Activated CD4-positive, alpha-beta T cell treated with anti-CD3 and anti-CD28 coated beads, Interleukin-2, amount 50 U/mL, for 16 hours (primary cell): ENCODE measurements at regions not wholly inside any gene's neighbourhood (a gene's known extent, or its start where the extent isn't known, plus 50 kb on each side); places are given as distances from the start of the nearest gene placed in this dataset.

ENCODE experiments used
- DNase-seq: peaks from one replicate; pipeline ENCODE4 v3.0.0-alpha.2; 2020

DNA sequence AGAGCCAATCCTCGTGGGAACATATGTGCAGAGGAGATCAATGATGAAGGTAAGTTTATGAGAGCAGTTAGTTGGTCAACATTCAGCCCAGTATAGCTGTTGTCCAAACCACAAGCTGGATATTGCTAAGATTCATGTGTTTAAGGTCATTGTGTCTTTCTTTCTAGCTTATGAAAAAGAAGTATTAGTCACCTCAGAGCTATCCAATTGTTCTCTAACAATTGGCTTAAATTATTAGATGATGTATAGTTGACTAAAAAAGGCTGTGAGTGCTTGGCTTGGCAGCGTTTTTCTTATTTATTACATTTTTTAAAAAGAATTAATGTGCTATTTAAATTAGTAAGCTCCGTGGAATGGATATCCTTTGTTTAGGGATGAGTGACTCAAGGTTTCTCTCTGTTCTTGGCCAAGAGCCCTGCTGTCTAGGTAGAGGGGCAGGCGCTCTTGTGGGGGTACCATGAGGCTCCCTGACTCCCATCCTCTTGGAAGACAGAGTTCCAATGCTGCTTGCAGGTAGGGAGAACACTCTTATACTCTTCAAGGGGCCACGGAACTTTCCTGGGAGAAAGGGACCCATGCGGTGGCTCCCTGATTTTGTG lies 487.4 kb downstream of the IRX1 start:
- no peak for DNase-seq

DNA sequence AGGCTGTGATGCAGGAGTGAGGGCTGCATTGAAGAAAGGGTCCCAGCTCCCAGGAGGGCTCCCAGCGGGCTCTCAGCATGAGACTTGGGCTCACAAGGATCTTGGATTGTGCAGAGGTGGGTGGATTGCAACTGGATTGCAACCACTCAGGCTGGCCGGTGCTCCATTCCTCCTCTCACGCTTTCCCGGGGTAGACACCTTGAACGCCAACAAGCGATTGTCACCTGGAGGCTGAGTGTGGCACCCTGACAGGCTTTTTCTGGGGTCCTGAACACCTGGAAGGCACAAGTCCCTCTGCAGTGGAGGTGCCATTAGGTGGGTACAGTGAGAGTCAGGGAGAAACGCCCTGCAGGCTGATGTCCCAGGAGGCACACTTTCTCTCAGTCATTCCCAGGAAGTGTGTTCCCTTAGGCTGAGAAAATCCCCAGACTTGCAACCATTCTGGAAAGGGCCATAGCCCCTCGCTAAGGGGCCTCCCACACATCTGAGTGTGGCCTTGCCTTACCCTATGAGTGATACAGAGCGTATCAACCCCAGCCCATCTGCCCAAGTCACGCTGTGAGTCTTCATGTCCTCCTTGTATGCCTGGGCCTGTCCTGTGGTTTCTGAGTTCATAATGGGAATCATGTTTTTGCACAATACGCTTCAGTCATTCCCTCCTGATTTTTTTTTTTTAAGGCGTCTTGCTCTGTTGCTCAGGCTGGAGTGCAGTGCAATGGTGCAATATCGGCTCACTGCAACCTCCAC lies 488.1 kb downstream of the IRX1 start:
- no peak for DNase-seq

DNA sequence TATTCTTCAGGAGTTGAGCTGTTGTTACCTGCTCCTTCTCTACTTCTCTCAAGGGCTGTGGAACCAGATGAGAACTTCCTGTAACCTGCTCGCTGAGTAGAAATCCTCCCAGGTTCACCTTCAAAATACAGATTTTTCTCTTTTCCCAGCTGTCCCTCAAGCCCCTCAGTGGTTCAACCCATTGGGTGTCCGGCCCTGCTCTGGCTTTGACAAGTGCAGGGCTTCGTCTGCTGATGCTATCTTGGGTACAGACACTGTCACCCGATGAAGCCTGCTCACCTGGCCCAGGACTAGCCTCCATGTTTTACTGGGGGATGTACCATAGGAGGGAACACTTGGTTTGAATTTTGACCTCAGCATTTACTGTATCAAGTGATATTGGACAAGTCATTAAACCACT lies 490.4 kb downstream of the IRX1 start:
- no peak for DNase-seq

GRCh38 chr5:4087110-4087509 lies 491.5 kb downstream of the IRX1 start:
- DNase-seq, result no peak

DNA sequence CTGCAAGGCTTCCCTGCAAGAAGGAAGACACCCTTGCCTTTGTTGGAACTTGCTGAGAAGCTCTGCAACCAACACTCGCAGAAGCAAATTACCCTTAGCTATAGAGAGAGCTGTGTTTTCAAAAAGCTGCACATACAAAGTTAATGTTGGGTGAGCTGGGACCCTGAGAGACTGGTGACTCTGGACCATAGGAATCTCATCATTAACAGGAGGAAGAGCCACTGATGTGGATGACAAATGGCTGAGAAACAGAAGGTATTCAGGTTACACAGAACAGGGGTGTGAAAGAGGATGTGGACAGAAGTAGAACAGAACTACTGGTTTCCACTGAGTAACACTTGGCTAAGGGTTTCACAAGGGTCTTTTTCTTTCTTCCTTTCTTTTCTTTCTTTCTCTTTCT lies 493.5 kb downstream of the IRX1 start:
- no peak for DNase-seq

- DNase-seq, result no peak
These were observed 497.6 kb downstream of the IRX1 start for GRCh38 chr5:4093236-4093635.

DNA sequence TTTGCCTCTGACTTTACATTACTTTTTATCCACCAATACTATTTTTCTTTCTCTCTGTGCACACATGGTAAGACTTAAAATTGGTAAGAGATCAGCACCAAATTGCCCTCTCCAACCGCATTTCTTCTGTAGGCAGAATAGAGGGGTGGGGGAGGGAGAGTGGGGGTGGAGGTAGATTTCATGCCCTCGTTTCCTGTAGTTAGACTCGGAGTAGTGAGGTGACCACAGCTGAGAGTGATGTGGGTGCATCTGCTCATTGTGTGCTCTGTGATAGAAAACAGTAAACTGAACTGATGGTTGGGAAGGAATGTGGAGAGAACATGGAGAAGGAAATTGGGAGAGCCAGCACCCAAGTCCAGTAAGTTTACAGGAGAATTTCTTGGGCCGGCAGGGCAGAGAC lies 498.3 kb downstream of the IRX1 start:
- DNase-seq, result no peak

- no peak for DNase-seq
These were observed 500.4 kb downstream of the IRX1 start for GRCh38 chr5:4095918-4096630.

DNA sequence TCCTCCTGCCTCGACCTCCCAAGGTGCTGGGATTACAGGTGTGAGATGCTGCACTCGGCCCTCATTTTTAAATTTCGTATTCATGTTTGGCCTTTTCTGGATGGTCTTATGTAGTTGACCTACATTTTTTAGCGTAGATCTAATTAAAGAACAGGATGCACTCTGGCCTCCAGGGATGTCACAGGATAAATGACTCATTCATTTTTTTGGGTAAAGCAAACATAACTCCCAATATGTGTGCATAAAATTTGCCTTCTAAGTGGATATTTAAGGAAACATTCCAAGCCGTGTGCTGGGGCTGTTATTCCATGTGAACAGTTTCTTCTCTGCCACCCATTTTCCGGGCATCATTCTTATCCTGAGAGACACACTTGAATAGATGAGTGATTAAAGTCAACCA lies 501.6 kb downstream of the IRX1 start:
- no peak for DNase-seq

DNA sequence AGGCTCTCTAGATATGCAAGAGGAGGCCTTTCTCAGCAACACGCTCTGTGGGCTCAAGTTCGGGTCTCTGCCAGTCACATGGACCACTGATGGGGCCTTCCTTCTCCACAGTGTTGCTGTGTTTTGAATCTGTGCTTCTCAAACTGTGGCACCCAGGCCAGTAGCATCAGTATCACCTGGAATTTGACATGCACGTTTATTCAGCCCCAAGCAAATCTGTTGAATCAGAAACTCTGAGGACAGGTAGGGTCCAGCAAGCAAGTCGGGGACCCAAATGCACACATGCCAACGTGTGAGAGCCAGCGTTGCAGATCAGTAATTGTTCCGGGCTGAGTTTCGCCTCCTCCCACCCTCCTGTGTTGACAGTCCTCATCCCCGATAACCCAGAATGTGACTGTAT lies 502.6 kb downstream of the IRX1 start:
- DNase-seq, result no peak

DNA sequence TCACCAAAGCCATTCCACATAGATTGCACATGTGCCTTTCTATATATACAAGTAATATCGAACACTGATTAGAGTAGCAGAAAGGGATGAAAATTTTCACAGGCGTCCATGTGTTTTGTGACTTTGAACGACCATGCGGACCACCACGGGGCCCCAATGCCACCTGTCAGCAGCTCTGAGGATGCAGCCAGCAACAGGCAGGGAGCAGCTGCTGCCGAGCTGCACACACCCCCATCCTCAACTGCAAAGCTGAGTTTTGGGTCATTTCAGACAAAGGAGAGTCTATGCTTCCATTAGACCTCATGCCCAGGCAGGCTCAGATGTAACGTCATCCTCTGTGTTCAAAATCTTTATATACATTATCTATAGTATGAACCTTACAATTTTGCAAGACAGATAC lies 503.8 kb downstream of the IRX1 start:
- no peak for DNase-seq

- no peak for DNase-seq
These were observed 505.1 kb downstream of the IRX1 start for GRCh38 chr5:4100739-4101138.

- no peak for DNase-seq
These were observed 505.6 kb downstream of the IRX1 start for GRCh38 chr5:4101189-4101588.

DNA sequence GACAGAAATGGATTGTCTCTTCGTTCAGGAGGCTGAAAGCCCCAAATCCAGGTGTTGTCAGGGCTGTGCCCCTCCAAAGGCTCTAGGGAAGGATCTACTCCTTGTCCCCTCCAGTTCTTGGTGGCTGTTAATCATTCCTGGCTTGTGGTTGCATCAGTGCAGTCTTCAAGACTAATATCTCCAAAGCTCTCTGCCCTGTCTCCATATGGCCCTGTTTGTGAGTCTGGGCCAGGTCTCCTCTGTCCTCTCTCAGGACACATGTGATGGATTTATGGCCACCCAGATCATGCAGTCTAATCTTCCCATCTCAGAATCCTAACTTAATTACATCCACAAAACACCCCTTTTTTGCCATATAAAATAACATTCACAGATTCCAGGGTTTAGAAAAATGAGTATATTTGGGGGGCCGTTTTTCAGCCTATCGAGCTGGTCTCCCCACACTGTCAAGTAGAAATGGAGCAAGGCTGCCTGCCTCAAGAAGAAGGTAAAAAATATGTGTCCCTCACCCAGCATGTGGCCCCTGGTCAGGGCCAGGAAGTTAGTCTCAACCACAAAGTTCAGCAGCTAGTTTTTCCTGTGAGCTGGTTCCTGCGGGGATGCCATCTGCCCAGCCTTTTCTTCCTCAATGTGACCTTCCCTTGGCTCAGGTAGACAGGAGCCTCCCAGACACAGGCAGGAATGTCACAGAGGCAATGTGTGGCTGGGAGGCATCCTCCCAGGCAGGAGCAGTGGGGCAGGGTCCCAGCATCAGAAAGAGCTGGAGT lies 509.4 kb downstream of the IRX1 start:
- DNase-seq, result no peak

DNA sequence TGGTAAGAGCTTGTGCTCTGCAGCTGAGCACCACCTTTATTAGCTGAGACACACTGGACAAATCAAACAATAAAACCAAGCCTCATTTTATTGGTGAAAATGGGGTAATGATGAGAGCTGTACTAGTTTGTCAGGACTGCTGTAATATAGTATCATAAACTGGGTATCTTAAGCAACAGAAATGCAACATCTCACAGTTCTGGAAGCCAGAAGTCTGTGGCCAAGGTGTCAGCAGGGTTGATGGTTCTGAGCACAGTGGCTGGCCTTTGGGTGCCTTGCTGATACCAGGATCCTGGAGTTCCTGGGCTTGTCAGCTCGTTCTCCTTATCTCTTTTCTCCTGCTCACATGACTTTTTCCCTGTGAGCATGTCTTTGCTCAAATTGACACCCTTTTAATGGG lies 513.1 kb downstream of the IRX1 start:
- no peak for DNase-seq

GRCh38 chr5:4113426-4113825 lies 517.8 kb downstream of the IRX1 start:
- DNase-seq, result no peak

DNA sequence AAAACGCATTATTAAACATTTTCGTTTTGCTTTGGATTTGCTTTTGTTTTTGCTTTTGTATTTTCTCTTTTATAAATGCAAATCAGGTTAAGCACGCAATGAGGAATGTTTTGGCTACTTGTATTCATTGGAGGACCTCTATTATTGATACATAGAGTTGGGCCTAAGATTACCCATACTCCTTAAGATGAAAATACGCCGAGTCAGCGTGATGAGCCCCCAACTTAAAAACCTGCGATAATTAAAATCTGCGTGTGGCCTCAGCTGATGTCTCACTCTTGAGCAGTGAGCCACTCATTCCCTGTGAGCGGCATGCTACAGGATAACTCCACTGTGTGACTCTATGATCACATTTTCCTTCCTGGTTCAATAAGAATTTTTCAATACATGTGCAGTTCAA lies 518.3 kb downstream of the IRX1 start:
- DNase-seq, result no peak

DNA sequence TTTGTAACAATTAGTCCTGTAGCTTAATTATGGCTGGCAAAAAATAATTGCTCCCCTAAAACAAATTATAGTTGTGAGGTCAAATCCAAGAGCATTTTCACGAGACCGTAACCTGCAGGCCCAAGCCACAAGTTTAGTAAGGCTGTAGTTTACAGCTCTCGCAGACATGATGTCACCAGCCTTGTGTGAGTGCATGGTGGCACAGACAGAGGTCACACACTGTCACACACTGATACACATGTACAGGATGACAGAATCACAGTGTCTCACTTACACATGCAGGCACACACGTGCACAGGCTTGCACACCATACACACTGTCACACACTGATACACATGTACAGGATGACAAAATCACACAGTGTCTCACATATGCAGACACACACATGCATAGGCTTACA lies 518.8 kb downstream of the IRX1 start:
- no peak for DNase-seq

GRCh38 chr5:4116834-4117233 lies 521.2 kb downstream of the IRX1 start:
- no peak for DNase-seq

DNA sequence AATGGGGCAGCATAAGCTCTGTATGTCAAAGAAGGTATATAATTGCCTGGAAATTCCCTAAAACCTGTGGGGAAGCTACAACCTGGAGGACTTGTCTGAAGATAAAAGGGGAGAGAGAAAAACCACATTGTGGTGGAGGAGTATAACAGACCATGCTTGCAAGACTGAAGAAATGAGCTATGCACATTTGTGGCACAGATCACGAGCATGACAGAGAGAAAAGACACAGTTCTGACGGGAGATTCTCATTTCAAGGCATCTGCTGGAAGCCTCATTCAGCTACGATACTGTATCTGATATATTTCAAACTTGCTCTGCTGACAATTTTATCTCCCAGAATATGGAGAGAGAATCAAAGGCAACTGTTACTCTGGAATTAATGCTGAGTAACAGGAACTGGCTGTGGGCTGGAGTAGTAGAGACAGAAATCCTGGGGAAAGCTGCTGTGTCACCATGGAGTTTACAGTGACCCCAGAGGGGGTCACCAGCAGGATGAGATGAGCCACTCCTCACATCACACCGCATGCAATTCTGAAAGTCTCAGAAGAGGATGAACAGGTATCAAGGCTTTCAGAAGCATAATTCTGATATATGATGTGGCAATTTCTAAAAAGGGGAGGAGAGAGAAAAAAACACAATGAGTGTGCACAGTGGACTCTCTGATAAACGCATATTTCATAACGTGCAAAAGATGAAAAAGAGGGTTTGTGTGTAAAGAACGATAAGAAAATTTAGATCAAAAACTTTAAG lies 528.8 kb downstream of the IRX1 start:
- DNase-seq, result no peak

- no peak for DNase-seq
These were observed 533.4 kb downstream of the IRX1 start for GRCh38 chr5:4128994-4129393.

- no peak for DNase-seq
These were observed 533.9 kb downstream of the IRX1 start for GRCh38 chr5:4129523-4129922.

- DNase-seq, result no peak
These were observed 535.2 kb downstream of the IRX1 start for GRCh38 chr5:4130819-4131218.
